Smooth muscle cell (in vitro differentiated cells): ENCODE measurements at regions not wholly inside any gene's neighbourhood (a gene's known extent, or its start where the extent isn't known, plus 50 kb on each side); places are given as distances from the start of the nearest gene placed in this dataset.

Experiments used
- DNase-seq: peaks from one replicate; lab custom pipeline; 2025; ENCODE audit not compliant: unreplicated experiment; lab: John Stamatoyannopoulos, UW
- H2AFZ ChIP-seq: fragments of 200-600 bp; sonication (generic); 2 replicates; pipeline ENCODE4 v1.6.0; 2016; ENCODE audit warnings: antibody characterized with exemption, low read depth, mild to moderate bottlenecking
- H3F3A ChIP-seq: fragments of 200-600 bp; sonication (generic); 2 replicates; pipeline ENCODE4 v1.6.0; 2017; ENCODE audit warnings: antibody characterized with exemption, low read depth
- H3K27ac ChIP-seq: fragments of 200-600 bp; sonication (generic); 2 replicates; pipeline ENCODE4 v1.5.1; 2016; ENCODE audit warnings: low read depth, mild to moderate bottlenecking
- H3K27me3 ChIP-seq: fragments of 200-600 bp; sonication (generic); 2 replicates; pipeline ENCODE4 v1.6.1; 2016; ENCODE audit warnings: low read depth, mild to moderate bottlenecking
- H3K36me3 ChIP-seq: fragments of 200-600 bp; sonication (generic); 2 replicates; pipeline ENCODE4 v1.5.1; 2016; ENCODE audit warnings: low read depth
- H3K4me1 ChIP-seq: fragments of 200-600 bp; sonication (generic); 2 replicates; pipeline ENCODE4 v1.5.1; 2016; ENCODE audit warnings: low read depth
- H3K4me2 ChIP-seq: fragments of 200-600 bp; sonication (generic); 2 replicates; pipeline ENCODE4 v1.6.0; 2016; ENCODE audit warnings: mild to moderate bottlenecking
- H3K4me3 ChIP-seq: fragments of 200-600 bp; sonication (generic); 2 replicates; pipeline ENCODE4 v1.5.1; 2016; ENCODE audit warnings: mild to moderate bottlenecking
- H3K79me2 ChIP-seq: fragments of 200-600 bp; sonication (generic); 2 replicates; pipeline ENCODE4 v1.6.0; 2016; ENCODE audit warnings: low read depth, mild to moderate bottlenecking
- H3K9ac ChIP-seq: fragments of 200-600 bp; sonication (generic); 2 replicates; pipeline ENCODE4 v1.6.0; 2016; ENCODE audit warnings: low read depth
- H3K9me3 ChIP-seq: fragments of 200-600 bp; sonication (generic); replicated peaks from 2 replicates; pipeline ENCODE4 v1.5.1; 2016; ENCODE audit warnings: low read depth
- H4K20me1 ChIP-seq: fragments of 200-600 bp; sonication (generic); 2 replicates; pipeline ENCODE4 v1.6.0; 2016; ENCODE audit warnings: low read depth
- WGBS: methylation state at CpG from one replicate; pipeline ENCODE4 v1.1.7; 2016; ENCODE audit warnings: low lambda C conversion rate; 5-methylcytosine and 5-hydroxymethylcytosine counted together
- TF ChIP-seq, protein P1 (sequence below): fragments of 200-600 bp; sonication (generic); IDR thresholded peaks from 2 replicates; pipeline ENCODE4 v1.5.1; 2017; ENCODE audit warnings: borderline replicate concordance, mild to moderate bottlenecking, antibody characterized with exemption; ENCODE audit not compliant: insufficient read depth, poor library complexity, severe bottlenecking

DNA sequence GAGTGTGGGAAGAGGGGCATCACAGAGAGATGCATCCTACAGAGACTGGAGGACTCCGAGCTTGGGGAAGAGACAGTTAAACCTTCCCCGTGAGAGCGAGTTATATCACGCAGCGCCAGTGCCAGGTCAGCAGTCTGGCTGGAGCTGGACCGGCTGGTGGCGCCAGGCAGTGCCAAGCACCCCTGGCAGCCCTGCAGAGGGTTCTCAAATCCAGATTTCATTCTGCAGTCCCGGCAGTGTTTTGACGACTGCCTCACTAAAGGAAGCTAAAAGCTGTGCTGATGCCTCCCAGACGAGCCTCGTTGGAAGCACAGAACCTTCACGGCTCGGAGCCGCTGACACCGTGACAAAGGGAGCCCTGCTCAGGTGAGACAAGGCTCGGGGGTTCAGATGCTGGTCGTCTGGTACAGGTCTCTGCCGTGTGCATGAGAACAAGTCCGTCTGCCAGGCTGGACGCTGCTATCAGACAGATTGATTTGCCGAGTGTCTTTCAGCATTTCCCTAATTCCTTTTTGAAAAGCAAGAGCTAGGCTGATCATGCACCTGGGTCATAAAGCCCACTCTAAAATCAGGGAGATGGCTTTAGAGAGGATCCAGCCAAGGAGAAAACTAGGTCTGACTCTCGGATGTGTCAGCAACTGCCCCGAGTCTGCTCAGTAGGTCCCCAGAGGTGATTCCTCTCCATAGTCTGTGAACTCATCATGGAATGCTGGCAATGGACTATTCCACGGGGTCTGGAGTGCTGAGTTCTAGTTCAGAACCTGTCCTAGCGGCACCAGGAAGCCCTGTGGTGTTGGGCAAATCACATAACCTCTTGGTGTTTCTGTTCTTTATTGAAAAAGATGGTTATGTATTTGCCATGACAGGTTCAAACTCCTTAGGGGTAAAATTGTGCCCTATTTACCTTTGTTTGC is 240.6 kb downstream of the SOX11 start:
- Histone ChIP-seq H3K4me3 (no peak overlapping the region), H3K36me3 (no peaks in the 10 kb centered on the region), H3K4me1 (no peaks in the 10 kb centered on the region), H3K4me2 (no peak overlapping the region), H4K20me1 (no peaks in the 10 kb centered on the region), H3K79me2 (no peaks in the 10 kb centered on the region), H3K27ac (no peak overlapping the region), H2AFZ (no peak overlapping the region), H3F3A (no peaks in the 10 kb centered on the region), H3K27me3 (no peaks in the 10 kb centered on the region), H3K9me3 (no peaks in the 10 kb centered on the region), H3K9ac (no peak overlapping the region)
- no peak for DNase-seq
- WGBS: 90% methylated on average over 25 of the region's 25 CpGs
- TF ChIP-seq, protein P1, sequence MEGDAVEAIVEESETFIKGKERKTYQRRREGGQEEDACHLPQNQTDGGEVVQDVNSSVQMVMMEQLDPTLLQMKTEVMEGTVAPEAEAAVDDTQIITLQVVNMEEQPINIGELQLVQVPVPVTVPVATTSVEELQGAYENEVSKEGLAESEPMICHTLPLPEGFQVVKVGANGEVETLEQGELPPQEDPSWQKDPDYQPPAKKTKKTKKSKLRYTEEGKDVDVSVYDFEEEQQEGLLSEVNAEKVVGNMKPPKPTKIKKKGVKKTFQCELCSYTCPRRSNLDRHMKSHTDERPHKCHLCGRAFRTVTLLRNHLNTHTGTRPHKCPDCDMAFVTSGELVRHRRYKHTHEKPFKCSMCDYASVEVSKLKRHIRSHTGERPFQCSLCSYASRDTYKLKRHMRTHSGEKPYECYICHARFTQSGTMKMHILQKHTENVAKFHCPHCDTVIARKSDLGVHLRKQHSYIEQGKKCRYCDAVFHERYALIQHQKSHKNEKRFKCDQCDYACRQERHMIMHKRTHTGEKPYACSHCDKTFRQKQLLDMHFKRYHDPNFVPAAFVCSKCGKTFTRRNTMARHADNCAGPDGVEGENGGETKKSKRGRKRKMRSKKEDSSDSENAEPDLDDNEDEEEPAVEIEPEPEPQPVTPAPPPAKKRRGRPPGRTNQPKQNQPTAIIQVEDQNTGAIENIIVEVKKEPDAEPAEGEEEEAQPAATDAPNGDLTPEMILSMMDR: no peak

DNA sequence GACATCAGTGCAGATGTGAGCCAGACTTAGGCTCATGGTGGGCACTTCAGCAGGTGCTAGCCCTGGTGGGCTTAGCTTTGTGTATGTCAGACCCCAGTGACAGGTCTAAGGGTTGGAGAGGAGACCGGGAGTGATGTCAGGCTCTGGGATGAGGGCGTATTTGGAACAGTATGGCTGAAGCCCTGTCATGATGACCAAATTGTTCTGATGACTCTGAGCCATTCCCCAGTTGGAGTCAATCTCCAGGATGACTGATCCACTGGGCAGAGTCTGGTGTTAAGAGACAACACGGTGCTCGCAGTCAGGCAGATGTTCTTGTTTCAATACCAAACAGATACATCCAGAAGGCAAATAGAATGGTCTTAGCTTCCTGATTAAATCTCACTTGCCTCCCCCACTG is 241.5 kb downstream of the SOX11 start:
- TF ChIP-seq, protein P1: no peak
- Histone ChIP-seq H3K4me3 (no peak overlapping the region), H3K4me2 (no peak overlapping the region), H3K9ac (no peak overlapping the region), H3K9me3 (no peaks in the 10 kb centered on the region), H2AFZ (no peak overlapping the region), H3K4me1 (peaks cover 8% of the 10 kb centered on the region), H3K79me2 (no peaks in the 10 kb centered on the region), H3F3A (no peaks in the 10 kb centered on the region), H3K36me3 (no peaks in the 10 kb centered on the region), H3K27me3 (no peaks in the 10 kb centered on the region), H4K20me1 (no peaks in the 10 kb centered on the region), H3K27ac (no peak overlapping the region)
- WGBS: 95% methylated on average over 4 of the region's 4 CpGs
- no peak for DNase-seq

DNA sequence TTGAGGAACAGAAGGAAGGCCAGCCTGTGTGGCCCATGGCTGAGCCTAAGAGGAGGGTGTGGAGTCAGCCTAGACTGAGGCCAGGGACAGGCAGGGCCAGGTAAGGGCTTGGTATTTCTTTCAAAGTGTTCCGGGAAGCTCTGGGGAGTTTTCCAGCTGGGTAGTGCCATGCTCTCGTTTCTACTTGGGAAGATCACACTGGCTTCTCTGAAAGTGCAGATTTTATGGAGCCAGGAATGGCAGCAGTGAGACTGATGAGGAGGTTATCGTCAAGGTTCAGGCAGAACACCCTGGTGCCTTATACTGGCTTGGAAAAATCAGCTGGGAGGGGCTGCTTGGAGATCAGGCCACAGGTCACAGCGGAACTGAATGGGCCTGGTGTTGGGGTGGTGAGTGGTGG is 245.1 kb downstream of the SOX11 start:
- no peak for DNase-seq
- Histone ChIP-seq H2AFZ (no peak overlapping the region), H3K36me3 (no peaks in the 10 kb centered on the region), H3K27me3 (no peaks in the 10 kb centered on the region), H3K4me2 (no peak overlapping the region), H3K9me3 (no peaks in the 10 kb centered on the region), H3K9ac (no peak overlapping the region), H3K4me1 (peaks cover 8% of the 10 kb centered on the region), H3F3A (no peaks in the 10 kb centered on the region), H3K79me2 (no peaks in the 10 kb centered on the region), H3K27ac (no peak overlapping the region), H3K4me3 (no peak overlapping the region), H4K20me1 (no peaks in the 10 kb centered on the region)
- TF ChIP-seq, protein P1: no peak
- 75% methylated on average over 4 of the region's 4 CpGs for WGBS
